Thymus (tissue), 11 donors: ENCODE measurements at regions not wholly inside any gene's neighbourhood (a gene's known extent, or its start where the extent isn't known, plus 50 kb on each side); places are given as distances from the start of the nearest gene placed in this dataset.
"Not testable (repeated sequence)": the region's sequence is repeated elsewhere in the genome, so short reads cannot be mapped to it uniquely, and the experiment has no call there.

Source experiments
- DNase-seq, 9 donors: peaks; one replicate each; pipeline ENCODE4 v3.0.0-alpha.2; 2013; ENCODE audit warnings: low spot score in 9 of 9, low read depth in 6 of 9, missing footprints in 1 of 9
- H3K27ac ChIP-seq, 2 donors: one replicate each; pipeline ENCODE4 v1.5.1; 2013; ENCODE audit warnings: control low read depth in 1 of 2, low read depth in 1 of 2, low read length in 1 of 2, mild to moderate bottlenecking in 1 of 2, moderate library complexity in 1 of 2
- H3K27me3 ChIP-seq, 2 donors: one replicate each; pipeline ENCODE4 v1.5.1; 2013; ENCODE audit warnings: low read length in 1 of 2; ENCODE audit not compliant: control insufficient read depth in 2 of 2, insufficient read depth in 1 of 2
- H3K36me3 ChIP-seq, 2 donors: one replicate each; pipeline ENCODE4 v1.5.1; 2013; ENCODE audit warnings: low read length in 1 of 2, mild to moderate bottlenecking in 1 of 2, moderate library complexity in 1 of 2; ENCODE audit not compliant: control insufficient read depth in 2 of 2, insufficient read depth in 2 of 2
- H3K4me1 ChIP-seq, 2 donors: one replicate each; pipeline ENCODE4 v1.5.1; 2013; ENCODE audit warnings: low read length in 2 of 2; ENCODE audit not compliant: control insufficient read depth in 2 of 2, insufficient read depth in 2 of 2
- H3K4me3 ChIP-seq, 2 donors: one replicate each; pipeline ENCODE4 v1.5.1; 2013; ENCODE audit warnings: low read length in 2 of 2, control low read depth in 1 of 2, mild to moderate bottlenecking in 1 of 2
- H3K9me3 ChIP-seq, 2 donors: one replicate each; pipeline ENCODE4 v1.5.1; 2013; ENCODE audit warnings: low read length in 1 of 2, mild to moderate bottlenecking in 1 of 2; ENCODE audit not compliant: control insufficient read depth in 2 of 2, insufficient read depth in 1 of 2
- WGBS: extraction: QIAGEN DNeasy Blood & Tissue Kit; methylation state at CpG from one replicate; pipeline ENCODE4 v1.1.7; 2013; 5-methylcytosine and 5-hydroxymethylcytosine counted together
- donor health status: healthy.

DNA sequence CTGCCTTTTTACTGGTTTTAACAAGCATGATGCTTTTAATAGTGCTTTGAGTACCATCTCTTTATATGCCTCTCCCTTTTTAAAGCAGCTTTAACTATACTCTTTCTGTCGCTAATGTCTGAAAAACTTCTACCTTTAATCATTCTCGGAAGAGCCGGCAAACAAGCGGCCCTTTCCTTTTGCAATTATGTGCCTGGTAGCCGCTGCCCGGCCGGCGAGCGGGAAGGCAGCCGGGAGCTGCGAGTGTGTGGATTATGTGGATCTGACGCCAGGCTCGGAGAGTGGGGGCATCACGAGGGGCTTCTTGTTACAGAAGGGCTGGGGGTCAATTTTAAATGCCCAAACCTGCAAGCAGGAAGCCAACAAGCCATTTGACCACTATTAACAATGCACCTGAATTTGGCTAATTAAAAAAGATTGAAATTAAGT lies 120.9 kb downstream of the BUB3 start:
- Histone ChIP-seq H3K4me1 (no peaks in the 10 kb centered on the region), H3K27ac (no peak overlapping the region), H3K27me3 (peaks cover 19 to 41% of the 10 kb centered on the region in 2 donors), H3K36me3 (no peaks in the 10 kb centered on the region), H3K4me3 (no peak overlapping the region), H3K9me3 (peaks cover 2 to 5% of the 10 kb centered on the region in 2 donors)
- DNase-seq: no peak
- WGBS: 17% methylated on average over 14 of the region's 14 CpGs

DNA sequence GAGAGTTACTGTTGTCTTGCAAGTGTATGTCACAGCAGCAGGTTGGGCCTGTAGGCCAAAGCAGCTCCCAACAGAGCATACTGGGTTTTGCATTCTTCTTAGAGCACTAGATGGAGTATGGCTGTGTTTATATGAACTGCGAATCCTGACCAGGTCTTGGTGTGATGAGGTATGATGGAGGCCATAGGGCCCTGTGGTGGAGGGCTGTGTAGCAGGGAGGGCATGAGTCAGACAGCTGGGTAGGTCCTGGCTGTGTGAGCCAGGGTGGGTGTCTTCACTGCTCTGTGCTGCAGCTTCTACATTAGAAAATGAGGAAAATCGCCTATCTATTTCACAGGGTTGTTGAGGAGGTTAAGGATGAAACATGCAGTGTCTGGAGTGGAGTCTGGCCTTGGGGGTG lies 124.2 kb downstream of the BUB3 start:
- Histone ChIP-seq H3K27me3 (peaks cover 18 to 34% of the 10 kb centered on the region in 2 donors), H3K9me3 (peaks cover 2 to 5% of the 10 kb centered on the region in 2 donors), H3K36me3 (no peaks in the 10 kb centered on the region), H3K4me1 (no peaks in the 10 kb centered on the region), H3K27ac (no peak overlapping the region), H3K4me3 (no peak overlapping the region)
- no peak for DNase-seq
- WGBS: 96% methylated on average over 2 of the region's 2 CpGs

DNA sequence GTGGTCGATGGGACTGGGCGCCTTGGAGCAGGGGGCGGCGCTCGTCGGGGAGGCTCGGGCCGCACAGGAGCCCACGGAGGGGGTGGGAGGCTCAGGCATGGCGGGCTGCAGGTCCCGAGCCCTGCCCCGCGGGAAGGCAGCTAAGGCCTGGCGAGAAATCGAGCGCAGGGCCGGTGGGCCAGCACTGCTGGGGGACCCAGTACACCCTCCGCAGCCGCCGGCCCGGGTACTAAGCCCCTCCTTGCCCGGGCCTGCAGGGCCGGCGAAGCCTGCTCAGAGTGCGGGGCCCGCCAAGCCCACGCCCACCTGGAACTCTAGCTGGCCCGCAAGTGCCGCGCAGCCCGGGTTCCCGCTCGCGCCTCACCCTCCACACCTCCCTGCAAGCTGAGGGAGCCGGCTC lies 129.2 kb downstream of the BUB3 start:
- not testable (repeated sequence) for H3K4me1 ChIP-seq, H3K9me3 ChIP-seq, H3K27ac ChIP-seq, H3K4me3 ChIP-seq, DNase-seq, H3K27me3 ChIP-seq, H3K36me3 ChIP-seq
- WGBS: over 99% methylated on average over 35 of the region's 35 CpGs

DNA sequence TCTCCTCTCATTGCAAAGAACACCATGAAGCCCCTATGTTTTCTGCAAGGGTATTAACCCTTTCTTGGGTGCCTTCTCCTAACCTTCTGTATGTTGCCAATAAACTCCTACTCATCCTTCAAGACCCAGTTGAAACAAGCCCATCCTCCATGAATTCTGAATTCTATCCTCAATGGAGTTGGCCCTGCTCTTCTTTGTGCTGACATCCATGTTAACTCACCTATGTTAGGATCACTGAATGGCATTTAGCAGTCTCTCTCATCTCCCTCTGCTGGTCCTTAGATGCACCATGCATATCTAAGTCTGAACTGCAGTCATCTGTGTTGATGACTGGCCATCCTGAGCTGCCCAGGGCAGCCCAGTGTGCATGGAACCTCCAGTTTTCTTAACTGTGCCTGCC lies 129.8 kb downstream of the BUB3 start:
- H3K27ac ChIP-seq: no peak overlapping the region
- no peaks in the 10 kb centered on the region for H3K27me3 ChIP-seq
- H3K9me3 ChIP-seq: no peaks in the 10 kb centered on the region
- no peaks in the 10 kb centered on the region for H3K36me3 ChIP-seq
- no peaks in the 10 kb centered on the region for H3K4me1 ChIP-seq
- no peak overlapping the region for H3K4me3 ChIP-seq
- DNase-seq: no peak

DNA sequence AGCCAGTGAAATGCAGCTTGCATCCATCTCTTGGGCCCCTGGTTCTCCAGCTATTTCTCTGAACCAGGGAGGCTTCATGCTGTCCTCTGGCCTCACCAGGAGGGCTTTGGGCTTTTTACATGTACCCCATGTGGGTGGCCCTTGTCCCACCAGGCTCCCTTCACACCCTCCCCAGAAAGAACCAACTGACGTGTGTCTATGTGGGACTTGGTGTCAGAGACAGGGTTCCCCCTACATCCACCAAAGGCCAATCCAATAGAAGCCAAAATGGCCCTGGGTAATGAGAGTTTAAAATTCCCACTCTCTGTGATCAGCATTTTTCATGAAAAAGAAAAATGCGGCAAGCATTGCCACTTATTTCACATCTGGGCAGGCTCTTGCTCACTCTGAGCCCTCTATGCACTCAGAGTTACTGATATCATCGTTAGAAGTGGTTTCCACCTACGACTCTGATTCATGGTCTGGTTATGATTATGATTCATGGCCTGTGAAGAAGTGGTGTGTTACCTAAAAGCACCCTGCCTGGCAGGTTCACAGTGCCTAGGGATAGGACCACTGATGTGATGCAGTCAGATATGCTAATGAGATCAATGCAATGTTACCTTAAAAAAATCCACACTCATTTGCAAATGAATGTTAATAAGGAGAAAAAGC lies 133.5 kb downstream of the BUB3 start:
- Histone ChIP-seq H3K27me3 (no peaks in the 10 kb centered on the region), H3K36me3 (no peaks in the 10 kb centered on the region), H3K27ac (no peak overlapping the region), H3K9me3 (no peaks in the 10 kb centered on the region), H3K4me3 (no peak overlapping the region), H3K4me1 (no peaks in the 10 kb centered on the region)
- no peak for DNase-seq
- WGBS: 94% methylated on average over 4 of the region's 4 CpGs

DNA sequence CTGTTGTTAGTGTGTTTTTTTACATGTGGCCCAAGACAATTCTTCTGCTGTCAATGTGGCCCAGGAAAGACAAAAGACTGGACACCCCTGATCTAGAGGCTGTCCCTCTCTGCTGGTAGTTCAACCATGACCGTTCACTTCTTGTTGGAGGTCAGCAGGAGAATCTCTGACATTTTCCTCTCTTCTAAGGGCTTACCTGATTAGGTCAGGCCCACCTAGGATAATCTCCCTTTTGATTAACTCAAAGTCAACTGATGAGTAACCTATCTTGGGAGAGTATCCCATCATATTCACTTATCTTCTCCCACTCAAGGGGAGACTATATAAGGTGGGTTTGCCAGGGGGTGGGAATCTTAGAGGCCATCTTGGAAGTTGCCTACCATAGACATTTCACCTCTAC lies 135.2 kb downstream of the BUB3 start:
- no peak overlapping the region for H3K27ac ChIP-seq
- H3K4me1 ChIP-seq: no peaks in the 10 kb centered on the region
- DNase-seq: no peak
- H3K4me3 ChIP-seq: no peak overlapping the region
- 91% methylated on average over 1 of the region's 1 CpG for WGBS
- no peaks in the 10 kb centered on the region for H3K36me3 ChIP-seq
- no peaks in the 10 kb centered on the region for H3K27me3 ChIP-seq
- no peaks in the 10 kb centered on the region for H3K9me3 ChIP-seq

DNA sequence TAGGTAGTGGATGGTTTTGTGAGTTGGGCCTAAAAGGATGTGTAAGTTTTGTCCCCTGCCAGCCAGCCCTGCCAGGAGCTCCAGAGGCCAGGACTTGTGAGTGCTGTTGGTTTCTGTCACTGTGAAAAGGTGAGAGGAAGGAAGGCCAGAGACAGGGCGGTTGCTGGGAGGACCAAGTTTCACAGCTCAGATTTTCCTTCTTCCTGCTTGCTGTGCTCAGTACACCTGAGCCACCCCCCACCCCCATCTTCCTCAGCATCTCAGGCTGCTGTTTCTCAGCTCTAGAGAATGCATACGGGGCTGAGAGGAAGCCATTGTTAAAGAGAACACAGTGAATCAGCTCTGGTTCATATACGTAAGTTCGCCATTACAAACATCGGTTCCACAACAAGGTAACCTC lies 139.9 kb downstream of the BUB3 start:
- Histone ChIP-seq H3K9me3 (no peaks in the 10 kb centered on the region), H3K27me3 (no peaks in the 10 kb centered on the region), H3K4me3 (no peak overlapping the region), H3K4me1 (no peaks in the 10 kb centered on the region), H3K36me3 (no peaks in the 10 kb centered on the region), H3K27ac (no peak overlapping the region)
- 92% methylated on average over 5 of the region's 5 CpGs for WGBS
- DNase-seq: no peak

DNA sequence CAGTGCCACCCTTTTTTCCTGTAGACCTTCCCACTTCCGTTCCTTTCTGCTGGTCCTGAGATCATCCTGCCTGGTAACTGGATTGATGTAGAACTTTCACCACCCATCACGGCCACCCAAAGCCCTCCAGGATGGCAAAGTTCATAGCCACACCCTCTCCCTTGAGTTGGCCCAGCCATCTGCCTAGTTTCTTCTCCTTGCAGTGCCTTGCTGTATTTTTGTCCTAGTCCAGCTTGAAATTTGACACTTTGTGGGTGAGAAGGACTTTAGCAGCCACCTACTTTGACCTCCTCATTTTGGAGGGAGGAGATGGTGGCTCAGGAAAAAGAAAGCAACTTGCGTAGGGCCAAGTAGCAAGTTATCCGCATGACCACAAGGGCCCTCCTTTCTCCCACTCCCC lies 140.7 kb downstream of the BUB3 start:
- H3K36me3 ChIP-seq: no peaks in the 10 kb centered on the region
- no peaks in the 10 kb centered on the region for H3K27me3 ChIP-seq
- H3K4me1 ChIP-seq: no peaks in the 10 kb centered on the region
- no peaks in the 10 kb centered on the region for H3K9me3 ChIP-seq
- H3K27ac ChIP-seq: no peak overlapping the region
- no peak overlapping the region for H3K4me3 ChIP-seq
- no peak for DNase-seq
- WGBS: 94% methylated on average over 4 of the region's 4 CpGs

DNA sequence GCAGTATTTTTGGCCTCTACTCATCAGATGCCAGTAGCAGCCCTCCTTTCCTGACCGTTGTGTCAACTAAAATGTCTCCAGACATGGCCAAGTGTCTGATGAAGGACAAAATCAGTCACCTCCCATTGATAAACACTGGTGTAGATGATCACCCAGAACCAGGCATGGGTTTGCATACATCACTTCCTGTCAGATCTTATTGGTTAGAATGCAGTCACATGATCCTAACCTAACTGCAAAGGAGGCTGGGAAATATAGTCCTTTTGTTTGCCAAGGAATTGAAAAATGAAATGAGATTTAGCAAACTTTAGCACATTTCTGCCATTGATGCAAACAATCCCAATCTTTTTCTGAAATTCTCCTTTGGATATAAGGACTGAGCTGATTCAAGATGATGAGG lies 141.4 kb downstream of the BUB3 start:
- H3K27ac ChIP-seq: no peak overlapping the region
- no peaks in the 10 kb centered on the region for H3K27me3 ChIP-seq
- no peak for DNase-seq
- no peaks in the 10 kb centered on the region for H3K9me3 ChIP-seq
- no peaks in the 10 kb centered on the region for H3K36me3 ChIP-seq
- WGBS: 85% methylated on average over 1 of the region's 1 CpG
- H3K4me3 ChIP-seq: no peak overlapping the region
- H3K4me1 ChIP-seq: no peaks in the 10 kb centered on the region

DNA sequence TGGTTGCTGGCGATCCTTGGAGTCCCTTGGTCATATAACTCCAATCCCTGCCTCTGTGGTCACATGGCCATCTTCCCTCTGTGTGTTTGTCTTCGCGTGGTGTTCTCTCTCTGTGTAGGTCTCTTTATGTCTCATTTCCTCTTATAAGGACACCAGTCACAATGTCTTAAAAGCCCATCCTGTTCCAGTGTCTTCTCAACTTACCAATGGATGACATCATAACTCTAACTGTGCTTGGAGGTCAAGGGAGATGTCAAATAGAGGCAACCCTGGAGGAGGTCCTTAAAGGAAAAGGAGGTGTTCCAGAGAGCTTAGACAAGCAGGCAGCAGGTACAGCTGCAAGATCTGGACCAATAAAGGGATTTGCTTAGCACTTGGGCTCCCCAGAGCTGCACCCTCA lies 143.0 kb downstream of the BUB3 start:
- no peak overlapping the region for H3K27ac ChIP-seq
- H3K4me1 ChIP-seq: no peaks in the 10 kb centered on the region
- DNase-seq: no peak
- no peaks in the 10 kb centered on the region for H3K9me3 ChIP-seq
- H3K27me3 ChIP-seq: no peaks in the 10 kb centered on the region
- H3K36me3 ChIP-seq: no peaks in the 10 kb centered on the region
- no peak overlapping the region for H3K4me3 ChIP-seq
- 91% methylated on average over 3 of the region's 3 CpGs for WGBS
